T-helper 1 cell treated with Interleukin-12 subunit alpha and Interleukin-12 subunit beta and Interleukin-4 antibody, amounts not matched to agents 30 ng/mL and 1 ng/mL, for 36 hours (primary cell): ENCODE measurements at regions not wholly inside any gene's neighbourhood (a gene's known extent, or its start where the extent isn't known, plus 50 kb on each side); places are given as distances from the start of the nearest gene placed in this dataset.

Source experiments
- intact Hi-C: fragments of 100-400 bp; cut with micrococcal nuclease; formaldehyde crosslinking; loops from one replicate; pipeline ENCODE4 v1.15.1; 2024

- intact Hi-C loops = no loop called here
These were observed 207.0 kb upstream of the HS6ST1 start for GRCh38 chr2:128525653-128526052.

GRCh38 chr2:128526455-128526976 is 207.8 kb upstream of the HS6ST1 start:
- intact Hi-C loops = no loop called here

GRCh38 chr2:128528133-128528532 is 209.5 kb upstream of the HS6ST1 start:
- intact Hi-C loops = no loop called here

GRCh38 chr2:128530025-128530573 is 211.4 kb upstream of the HS6ST1 start:
- intact Hi-C loops = loop anchor here (5.0 to 10.0 kb wide), 3 partner anchors 92 to 208 kb away; no protein-coding TSS in a partner anchor

GRCh38 chr2:128531856-128532255 is 213.2 kb upstream of the HS6ST1 start:
- intact Hi-C loops = loop anchor here (2.0 to 10.0 kb wide), 4 partner anchors 59 to 210 kb away; no protein-coding TSS in a partner anchor

GRCh38 chr2:128533101-128533500 is 214.4 kb upstream of the HS6ST1 start:
- intact Hi-C loops = loop anchor here (2.0 to 10.0 kb wide), 4 partner anchors 60 to 211 kb away; no protein-coding TSS in a partner anchor

- intact Hi-C loops = loop anchor here (5.0 to 10.0 kb wide), 3 partner anchors 87 to 213 kb away; no protein-coding TSS in a partner anchor
These were observed 216.2 kb upstream of the HS6ST1 start for GRCh38 chr2:128534688-128535392.

GRCh38 chr2:128535953-128536352 is 217.3 kb upstream of the HS6ST1 start:
- intact Hi-C loops = loop anchor here (10.0 kb wide), 1 partner anchor 189 kb away; no protein-coding TSS in a partner anchor

- intact Hi-C loops = loop anchor here (10.0 kb wide), 1 partner anchor 188 kb away; no protein-coding TSS in a partner anchor
These were observed 218.4 kb upstream of the HS6ST1 start for GRCh38 chr2:128536925-128537620.

GRCh38 chr2:128537646-128538045 is 219.0 kb upstream of the HS6ST1 start:
- intact Hi-C loops = loop anchor here (10.0 kb wide), 1 partner anchor 187 kb away; no protein-coding TSS in a partner anchor

- intact Hi-C loops = loop anchor here (10.0 kb wide), 1 partner anchor 186 kb away; no protein-coding TSS in a partner anchor
These were observed 219.7 kb upstream of the HS6ST1 start for GRCh38 chr2:128538396-128538795.

- intact Hi-C loops = no loop called here
These were observed 222.0 kb upstream of the HS6ST1 start for GRCh38 chr2:128540670-128541069.

- intact Hi-C loops = no loop called here
These were observed 222.8 kb upstream of the HS6ST1 start for GRCh38 chr2:128541448-128541847.

GRCh38 chr2:128543036-128543435 is 224.4 kb upstream of the HS6ST1 start:
- intact Hi-C loops = no loop called here

- intact Hi-C loops = no loop called here
These were observed 225.0 kb upstream of the HS6ST1 start for GRCh38 chr2:128543646-128544045.

GRCh38 chr2:128544321-128545037 is 225.8 kb upstream of the HS6ST1 start:
- intact Hi-C loops = no loop called here

- intact Hi-C loops = no loop called here
These were observed 226.4 kb upstream of the HS6ST1 start for GRCh38 chr2:128545085-128545484.

GRCh38 chr2:128545829-128546228 is 227.2 kb upstream of the HS6ST1 start:
- intact Hi-C loops = no loop called here

- intact Hi-C loops = no loop called here
These were observed 229.0 kb upstream of the HS6ST1 start for GRCh38 chr2:128547667-128548066.

- intact Hi-C loops = no loop called here
These were observed 229.8 kb upstream of the HS6ST1 start for GRCh38 chr2:128548461-128548891.

GRCh38 chr2:128549094-128549493 is 230.4 kb upstream of the HS6ST1 start:
- intact Hi-C loops = no loop called here
